ENCODE measurements at regions not wholly inside any gene's neighbourhood (a gene's known extent, or its start where the extent isn't known, plus 50 kb on each side); places are given as distances from the start of the nearest gene placed in this dataset.

DNA sequence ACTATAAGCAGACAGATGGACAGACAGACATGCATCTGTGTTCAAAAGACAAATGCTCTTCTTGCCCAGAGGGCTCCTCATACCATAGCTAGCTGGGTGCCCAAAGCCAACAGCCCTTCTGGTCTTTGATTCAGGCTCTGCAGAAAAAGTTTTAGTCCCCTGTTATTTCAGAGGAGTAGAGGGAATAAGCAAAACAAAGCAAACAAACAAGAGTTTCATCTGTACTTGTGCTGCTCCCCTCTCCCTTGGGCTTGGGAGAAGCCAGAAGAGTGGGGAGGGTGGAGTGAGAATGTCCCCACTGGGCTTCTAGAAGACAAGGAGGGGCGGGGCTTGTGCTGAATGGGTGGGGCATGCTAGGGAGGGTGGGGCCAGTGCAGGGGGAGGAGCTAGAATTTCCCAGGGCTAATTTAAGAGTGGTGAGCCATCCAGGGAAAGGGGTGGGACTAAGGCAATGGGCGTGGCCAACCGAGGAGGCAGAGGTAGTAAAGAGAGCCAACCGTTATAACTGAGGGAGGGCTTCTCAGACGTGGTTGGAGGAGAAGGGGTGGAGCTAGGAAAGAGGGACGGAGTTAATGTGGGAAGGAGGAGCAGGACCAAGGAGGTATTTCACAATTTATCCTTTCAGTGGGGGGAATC lies 101.2 kb upstream of the MGMT start:
- TF ChIP-seq EZH2 (IDR thresholded peaks at IDR 0.05; ENCODE audit: low read length, unreplicated experiment) (no peak), EZH2phosphoT487 (IDR thresholded peaks at IDR 0.05; ENCODE audit: borderline replicate concordance, low read length) (no peak)
- TF ChIP-seq, protein P1, sequence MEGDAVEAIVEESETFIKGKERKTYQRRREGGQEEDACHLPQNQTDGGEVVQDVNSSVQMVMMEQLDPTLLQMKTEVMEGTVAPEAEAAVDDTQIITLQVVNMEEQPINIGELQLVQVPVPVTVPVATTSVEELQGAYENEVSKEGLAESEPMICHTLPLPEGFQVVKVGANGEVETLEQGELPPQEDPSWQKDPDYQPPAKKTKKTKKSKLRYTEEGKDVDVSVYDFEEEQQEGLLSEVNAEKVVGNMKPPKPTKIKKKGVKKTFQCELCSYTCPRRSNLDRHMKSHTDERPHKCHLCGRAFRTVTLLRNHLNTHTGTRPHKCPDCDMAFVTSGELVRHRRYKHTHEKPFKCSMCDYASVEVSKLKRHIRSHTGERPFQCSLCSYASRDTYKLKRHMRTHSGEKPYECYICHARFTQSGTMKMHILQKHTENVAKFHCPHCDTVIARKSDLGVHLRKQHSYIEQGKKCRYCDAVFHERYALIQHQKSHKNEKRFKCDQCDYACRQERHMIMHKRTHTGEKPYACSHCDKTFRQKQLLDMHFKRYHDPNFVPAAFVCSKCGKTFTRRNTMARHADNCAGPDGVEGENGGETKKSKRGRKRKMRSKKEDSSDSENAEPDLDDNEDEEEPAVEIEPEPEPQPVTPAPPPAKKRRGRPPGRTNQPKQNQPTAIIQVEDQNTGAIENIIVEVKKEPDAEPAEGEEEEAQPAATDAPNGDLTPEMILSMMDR (conservative IDR thresholded peaks at IDR 0.05; ENCODE audit: low read depth, low read length) = no peak
- Histone ChIP-seq H3K4me2 (ENCODE audit: low read length) (no peak overlapping the region), H3K9me3 (ENCODE audit: low read length) (no peaks in the 10 kb centered on the region), H3K79me2 (ENCODE audit: low read length) (no peaks in the 10 kb centered on the region), H3K4me3 (ENCODE audit: low read length) (no peak overlapping the region), H3K9ac (ENCODE audit: low read length) (no peak overlapping the region), H3K9me2 (replicated peaks; ENCODE audit: low read length) (no peaks in the 10 kb centered on the region), H3K4me1 (ENCODE audit: insufficient read depth, low read length) (no peaks in the 10 kb centered on the region), H3K27me3 (ENCODE audit: low read length) (peaks cover 45% of the 10 kb centered on the region), H2AFZ (ENCODE audit: low read length) (no peak overlapping the region), H3K36me3 (ENCODE audit: low read depth, low read length) (no peaks in the 10 kb centered on the region), H3F3A (ENCODE audit: low read length, unreplicated experiment) (no peaks in the 10 kb centered on the region), H3K27ac (ENCODE audit: low read length) (no peak overlapping the region), H4K20me1 (ENCODE audit: low read length) (no peaks in the 10 kb centered on the region)
- DNase-seq (no peak), ATAC-seq (no peak)
- BruUV-seq (replicated peaks) = no TSS peak
- POLR2A ChIA-PET (ENCODE audit: unreplicated experiment) = no interaction called here
- intact Hi-C loops (cut with micrococcal nuclease) = no loop called here
- CTCF ChIA-PET = no interaction called here

DNA sequence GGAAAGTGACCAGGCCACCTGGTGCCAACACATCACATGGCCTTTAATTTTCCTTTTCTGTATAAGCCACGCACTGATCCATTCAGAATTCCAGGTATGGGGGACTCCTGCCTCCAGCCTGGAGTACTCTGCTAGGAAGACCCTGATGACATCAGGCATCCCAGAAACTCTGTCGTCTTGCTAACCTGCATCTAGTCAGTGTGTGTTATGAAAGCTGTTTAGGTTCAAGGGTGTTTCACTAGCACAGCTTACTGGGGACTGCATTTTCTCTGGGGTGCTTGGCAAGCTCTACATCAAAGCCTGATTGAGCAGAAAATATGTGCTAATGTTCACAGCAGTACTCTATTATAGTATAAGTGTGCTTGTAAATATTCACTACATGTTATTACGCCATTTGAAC lies 100.6 kb upstream of the MGMT start:
- H3K9ac ChIP-seq (ENCODE audit: low read length) = no peak overlapping the region
- ChIA-PET POLR2A (ENCODE audit: unreplicated experiment) (no interaction called here), CTCF (no interaction called here)
- no peak overlapping the region for H2AFZ ChIP-seq (ENCODE audit: low read length)
- ATAC-seq (no peak), DNase-seq (no peak)
- H3K4me1 ChIP-seq (ENCODE audit: insufficient read depth, low read length) = no peaks in the 10 kb centered on the region
- H3K9me2 ChIP-seq (replicated peaks; ENCODE audit: low read length) = no peaks in the 10 kb centered on the region
- TF ChIP-seq, protein P1 (conservative IDR thresholded peaks at IDR 0.05; ENCODE audit: low read depth, low read length) = no peak
- TF ChIP-seq EZH2 (IDR thresholded peaks at IDR 0.05; ENCODE audit: low read length, unreplicated experiment) (no peak), EZH2phosphoT487 (IDR thresholded peaks at IDR 0.05; ENCODE audit: borderline replicate concordance, low read length) (no peak)
- no peaks in the 10 kb centered on the region for H3F3A ChIP-seq (ENCODE audit: low read length, unreplicated experiment)
- no peaks in the 10 kb centered on the region for H3K9me3 ChIP-seq (ENCODE audit: low read length)
- BruUV-seq (replicated peaks) = no TSS peak
- H3K27ac ChIP-seq (ENCODE audit: low read length) = no peak overlapping the region
- H3K79me2 ChIP-seq (ENCODE audit: low read length) = no peaks in the 10 kb centered on the region
- H3K4me2 ChIP-seq (ENCODE audit: low read length) = no peak overlapping the region
- no peaks in the 10 kb centered on the region for H3K36me3 ChIP-seq (ENCODE audit: low read depth, low read length)
- H3K4me3 ChIP-seq (ENCODE audit: low read length) = no peak overlapping the region
- H3K27me3 ChIP-seq (ENCODE audit: low read length) = peaks cover 46% of the 10 kb centered on the region
- intact Hi-C loops (cut with micrococcal nuclease) = no loop called here
- H4K20me1 ChIP-seq (ENCODE audit: low read length) = no peaks in the 10 kb centered on the region

DNA sequence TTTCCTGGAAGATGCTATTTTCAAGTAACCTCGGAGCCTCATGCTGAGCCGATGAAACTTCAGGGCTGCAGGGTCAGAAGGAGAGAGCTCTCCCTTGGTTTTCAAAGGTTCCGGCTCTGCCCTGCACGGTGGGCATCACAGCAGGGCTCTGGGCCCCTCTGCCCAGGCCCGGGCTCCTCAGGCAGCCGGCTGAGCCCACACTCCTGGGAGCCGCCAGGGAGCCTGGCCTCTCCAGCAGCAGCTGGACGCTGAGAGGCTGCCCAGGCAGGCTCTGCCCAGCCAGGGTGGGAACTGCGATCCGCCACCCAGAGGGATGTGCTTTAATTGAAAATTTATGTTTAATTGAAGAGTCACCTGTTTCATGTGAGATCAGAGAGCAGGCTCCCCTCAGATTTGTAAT lies 97.5 kb upstream of the MGMT start:
- Histone ChIP-seq H3K9me3 (ENCODE audit: low read length) (no peaks in the 10 kb centered on the region), H3K4me1 (ENCODE audit: insufficient read depth, low read length) (no peaks in the 10 kb centered on the region), H3F3A (ENCODE audit: low read length, unreplicated experiment) (no peaks in the 10 kb centered on the region), H3K9me2 (replicated peaks; ENCODE audit: low read length) (no peaks in the 10 kb centered on the region), H3K27ac (ENCODE audit: low read length) (no peak overlapping the region), H3K4me3 (ENCODE audit: low read length) (no peak overlapping the region), H3K79me2 (ENCODE audit: low read length) (no peaks in the 10 kb centered on the region), H4K20me1 (ENCODE audit: low read length) (no peaks in the 10 kb centered on the region), H3K4me2 (ENCODE audit: low read length) (no peak overlapping the region), H3K9ac (ENCODE audit: low read length) (no peak overlapping the region), H2AFZ (ENCODE audit: low read length) (no peak overlapping the region), H3K27me3 (ENCODE audit: low read length) (peaks cover 50% of the 10 kb centered on the region), H3K36me3 (ENCODE audit: low read depth, low read length) (no peaks in the 10 kb centered on the region)
- ChIA-PET POLR2A (ENCODE audit: unreplicated experiment) (no interaction called here), CTCF (no interaction called here)
- no peak for TF ChIP-seq EZH2phosphoT487 (IDR thresholded peaks at IDR 0.05; ENCODE audit: borderline replicate concordance, low read length)
- TF ChIP-seq, protein P1 (conservative IDR thresholded peaks at IDR 0.05; ENCODE audit: low read depth, low read length) = no peak
- no peak for TF ChIP-seq EZH2 (IDR thresholded peaks at IDR 0.05; ENCODE audit: low read length, unreplicated experiment)
- ATAC-seq = no peak
- intact Hi-C loops (cut with micrococcal nuclease) = no loop called here
- no peak for DNase-seq
- BruUV-seq (replicated peaks) = no TSS peak

Measured in PC-3 (cell line).